H1 (cell line): ENCODE measurements at regions not wholly inside any gene's neighbourhood (a gene's known extent, or its start where the extent isn't known, plus 50 kb on each side); places are given as distances from the start of the nearest gene placed in this dataset.

ENCODE experiments used
- CTCF ChIA-PET: fragments of 300-600 bp; sonication (Branson Sonifier 250); formaldehyde crosslinking; loops from one replicate; lab custom pipeline; 2021; ENCODE audit not compliant: partially characterized antibody; lab: Charles Lee
- POLR2A ChIA-PET: fragments of 300-600 bp; sonication (Branson Sonifier 250); formaldehyde crosslinking; loops from one replicate; lab custom pipeline; 2021; ENCODE audit warnings: inconsistent platforms; ENCODE audit not compliant: partially characterized antibody; lab: Charles Lee
- DNase-seq, 2 experiments: peaks; one replicate each; pipeline versions ENCODE4 v3.0.0 to v3.0.0-alpha.2; 2010 to 2022; ENCODE audit warnings: low spot score in 2 of 2, low read depth in 1 of 2, mixed read lengths in 1 of 2
- FAIRE-seq: peaks from 2 replicates; lab custom pipeline; 2011; peaks lifted over from hg19 to GRCh38; lab: Jason Lieb, UNC
- H2AFZ ChIP-seq: 2 replicates; pipeline ENCODE4 v1.8.1; 2012; ENCODE audit warnings: low read length, inconsistent platforms
- H2AK5ac ChIP-seq: 2 replicates; pipeline ENCODE4 v1.6.1; 2013; ENCODE audit warnings: low read depth, low read length
- H2BK120ac ChIP-seq: replicated peaks from 2 replicates; pipeline ENCODE3; 2013; ENCODE audit warnings: low read depth, low read length, inconsistent platforms
- H2BK12ac ChIP-seq: 2 replicates; pipeline ENCODE4 v1.6.1; 2013; ENCODE audit warnings: low read depth, low read length
- H2BK15ac ChIP-seq: 2 replicates; pipeline ENCODE4 v1.6.1; 2013; ENCODE audit warnings: low read length
- H2BK20ac ChIP-seq: 2 replicates; pipeline ENCODE4 v1.6.1; 2013; ENCODE audit warnings: low read length
- H2BK5ac ChIP-seq: 2 replicates; pipeline ENCODE4 v1.6.1; 2013; ENCODE audit warnings: low read depth, low read length
- H3K14ac ChIP-seq: 2 replicates; pipeline ENCODE4 v1.6.1; 2013; ENCODE audit warnings: inconsistent platforms; ENCODE audit not compliant: insufficient read length
- H3K18ac ChIP-seq: 2 replicates; pipeline ENCODE4 v1.6.1; 2013; ENCODE audit warnings: low read length; ENCODE audit errors: extremely low read depth
- H3K23ac ChIP-seq: 2 replicates; pipeline ENCODE4 v1.6.1; 2013; ENCODE audit warnings: inconsistent platforms; ENCODE audit not compliant: insufficient read length
- H3K23me2 ChIP-seq: 2 replicates; pipeline ENCODE4 v1.6.1; 2013; ENCODE audit warnings: low read depth, low read length
- H3K27ac ChIP-seq: 2 replicates; pipeline ENCODE4 v1.6.1; 2011; ENCODE audit warnings: low read depth, low read length, inconsistent platforms
- H3K27me3 ChIP-seq, 4 experiments: replicated peaks in 1 of 4; 1 replicate in 1 of 4; 2 replicates in 3 of 4; pipeline versions ENCODE4 v1.6.1 to v1.8.1; 2011 to 2013; ENCODE audit warnings: low read length in 3 of 4, mild to moderate bottlenecking in 3 of 4, inconsistent platforms in 2 of 4, mixed read lengths in 2 of 4, moderate library complexity in 1 of 4; ENCODE audit not compliant: control insufficient read depth in 3 of 4, insufficient read depth in 3 of 4; ENCODE audit errors: extremely low read depth in 1 of 4
- H3K36me3 ChIP-seq, 4 experiments: 2 replicates each; pipeline versions ENCODE4 v1.6.1 to v1.8.1; 2011 to 2013; ENCODE audit warnings: mild to moderate bottlenecking in 4 of 4, low read length in 3 of 4, moderate library complexity in 2 of 4, control low read depth in 1 of 4, inconsistent platforms in 1 of 4; ENCODE audit not compliant: insufficient read depth in 4 of 4, control insufficient read depth in 2 of 4
- H3K4ac ChIP-seq: replicated peaks from 2 replicates; pipeline ENCODE3; 2013; ENCODE audit warnings: low read length, low read depth, mixed read lengths, inconsistent platforms; ENCODE audit not compliant: insufficient read length
- H3K4me1 ChIP-seq, 4 experiments: replicated peaks in 1 of 4; 1 replicate in 1 of 4; 2 replicates in 3 of 4; pipeline versions ENCODE4 v1.6.1 to v1.8.1; 2011 to 2013; ENCODE audit warnings: low read length in 3 of 4, inconsistent platforms in 2 of 4, mixed read lengths in 1 of 4; ENCODE audit not compliant: insufficient read depth in 4 of 4, control insufficient read depth in 3 of 4
- H3K4me2 ChIP-seq, 2 experiments: 2 replicates each; pipeline versions ENCODE4 v1.6.1 to v1.8.1; 2011 to 2013; ENCODE audit warnings: low read depth in 2 of 2, low read length in 2 of 2, control low read depth in 1 of 2, inconsistent platforms in 1 of 2, mild to moderate bottlenecking in 1 of 2; ENCODE audit not compliant: insufficient read depth in 1 of 2
- H3K4me3 ChIP-seq, 4 experiments: fragments of 200-600, 300-600 bp in 1 of 4; sonication (generic), shearing (Covaris generic), sonication (Bioruptor Twin) in 1 of 4; 2 replicates each; pipeline versions ENCODE4 v1.5.1 to v1.8.1; 2011 to 2016; ENCODE audit warnings: low read length in 4 of 4, low read depth in 3 of 4, control low read depth in 2 of 4, inconsistent platforms in 2 of 4, mild to moderate bottlenecking in 2 of 4, mixed read lengths in 1 of 4, moderate library complexity in 1 of 4; ENCODE audit not compliant: insufficient read depth in 2 of 4; ENCODE audit errors: extremely low read depth in 1 of 4
- H3K56ac ChIP-seq: replicated peaks from 2 replicates; pipeline ENCODE3; 2013; ENCODE audit warnings: low read depth, mild to moderate bottlenecking, mixed read lengths, low read length, inconsistent platforms; ENCODE audit not compliant: insufficient read length
- H3K79me1 ChIP-seq: 2 replicates; pipeline ENCODE4 v1.6.1; 2013; ENCODE audit warnings: low read depth, low read length, control low read depth
- H3K79me2 ChIP-seq, 2 experiments: 2 replicates each; pipeline versions ENCODE4 v1.6.1 to v1.8.1; 2012 to 2013; ENCODE audit warnings: low read length in 2 of 2, mild to moderate bottlenecking in 2 of 2, inconsistent platforms in 1 of 2; ENCODE audit not compliant: insufficient read depth in 2 of 2, control insufficient read depth in 1 of 2
- H3K9ac ChIP-seq, 4 experiments: replicated peaks in 1 of 4; 1 replicate in 1 of 4; 2 replicates in 3 of 4; pipeline versions ENCODE4 v1.6.1 to v1.8.1; 2011 to 2013; ENCODE audit warnings: low read depth in 3 of 4, low read length in 3 of 4, control low read depth in 2 of 4, mild to moderate bottlenecking in 2 of 4, moderate library complexity in 2 of 4, inconsistent platforms in 1 of 4; ENCODE audit errors: extremely low read depth in 1 of 4
- H3K9me3 ChIP-seq, 2 experiments: 2 replicates each; pipeline versions ENCODE4 v1.6.1 to v1.8.1; 2012 to 2013; ENCODE audit warnings: mild to moderate bottlenecking in 2 of 2, moderate library complexity in 2 of 2, control low read depth in 1 of 2, inconsistent platforms in 1 of 2, low read depth in 1 of 2, low read length in 1 of 2, mixed read lengths in 1 of 2; ENCODE audit not compliant: insufficient read depth in 2 of 2
- H4K20me1 ChIP-seq, 2 experiments: replicated peaks in 1 of 2; 2 replicates each; pipeline versions ENCODE3 to v1.8.1; 2011 to 2013; ENCODE audit warnings: inconsistent platforms in 2 of 2, low read length in 2 of 2, mild to moderate bottlenecking in 1 of 2; ENCODE audit not compliant: insufficient read depth in 2 of 2, control insufficient read depth in 1 of 2
- H4K5ac ChIP-seq: 2 replicates; pipeline ENCODE4 v1.6.1; 2013; ENCODE audit warnings: low read length, low read depth, mixed read lengths, inconsistent platforms; ENCODE audit not compliant: insufficient read length
- H4K8ac ChIP-seq: 2 replicates; pipeline ENCODE4 v1.8.0; 2013; ENCODE audit warnings: mild to moderate bottlenecking, moderate library complexity, low read length, inconsistent platforms; ENCODE audit not compliant: insufficient read depth; ENCODE audit errors: extremely low read depth
- H4K91ac ChIP-seq: replicated peaks from 2 replicates; pipeline ENCODE3; 2013; ENCODE audit warnings: low read length, mixed read lengths, inconsistent platforms; ENCODE audit not compliant: insufficient read length
- BACH1 ChIP-seq: IDR thresholded peaks from 2 replicates; pipeline ENCODE4 v1.6.1; 2012; ENCODE audit warnings: low read length, improper control_type of control experiment
- BRCA1 ChIP-seq: IDR thresholded peaks from 2 replicates; pipeline ENCODE4 v1.6.1; 2012; ENCODE audit warnings: low read depth, low read length, improper control_type of control experiment
- EZH2 ChIP-seq: fragments of 200-600 bp; sonication (generic); IDR thresholded peaks from 2 replicates; pipeline ENCODE4 v1.7.1; 2012; ENCODE audit warnings: low read depth, mild to moderate bottlenecking, moderate library complexity, low read length, inconsistent platforms; ENCODE audit not compliant: severe bottlenecking
- GABPA ChIP-seq: IDR thresholded peaks from 2 replicates; pipeline ENCODE4 v1.6.1; 2011; ENCODE audit warnings: mild to moderate bottlenecking, low read length, moderate library complexity, borderline replicate concordance; ENCODE audit not compliant: insufficient read depth
- GTF2F1 ChIP-seq: IDR thresholded peaks from 2 replicates; pipeline ENCODE4 v1.6.1; 2012; ENCODE audit warnings: low read depth, low read length, improper control_type of control experiment, borderline replicate concordance
- MAFK ChIP-seq: IDR thresholded peaks from 2 replicates; pipeline ENCODE4 v1.6.1; 2012; ENCODE audit warnings: low read depth, mild to moderate bottlenecking, improper control_type of control experiment, low read length
- NANOG ChIP-seq: IDR thresholded peaks from 2 replicates; pipeline ENCODE4 v1.6.1; 2011; ENCODE audit warnings: low read length, low read depth, mild to moderate bottlenecking, inconsistent platforms; ENCODE audit not compliant: insufficient read depth, poor library complexity, severe bottlenecking
- RAD21 ChIP-seq, 2 experiments: IDR thresholded peaks in 1 of 2; conservative IDR thresholded peaks in 1 of 2; 2 replicates each; pipeline ENCODE4 v1.6.1; 2011; ENCODE audit warnings: low read depth in 2 of 2, low read length in 2 of 2, improper control_type of control experiment in 1 of 2, inconsistent platforms in 1 of 2, mild to moderate bottlenecking in 1 of 2, moderate library complexity in 1 of 2
- RFX5 ChIP-seq: IDR thresholded peaks from 2 replicates; pipeline ENCODE4 v1.6.1; 2011; ENCODE audit warnings: low read depth, low read length, improper control_type of control experiment, borderline replicate concordance
- SRF ChIP-seq: IDR thresholded peaks from 2 replicates; pipeline ENCODE4 v1.6.1; 2011; ENCODE audit warnings: mild to moderate bottlenecking, low read depth, low read length, moderate library complexity
- TAF1 ChIP-seq: IDR thresholded peaks from 2 replicates; pipeline ENCODE4 v1.6.1; 2011; ENCODE audit warnings: mild to moderate bottlenecking, low read depth, low read length
- YY1 ChIP-seq: IDR thresholded peaks from 2 replicates; pipeline ENCODE4 v1.6.1; 2011; ENCODE audit warnings: low read depth, mild to moderate bottlenecking, low read length
- WGBS, 2 experiments: shearing (Covaris generic) in 1 of 2; methylation state at CpG; one replicate each; pipeline versions ENCODE4 v1.1.6 to v1.1.7; 2013 to 2015; ENCODE audit warnings: low lambda C conversion rate in 2 of 2, mixed read lengths in 2 of 2, inconsistent platforms in 1 of 2, low coverage in 1 of 2, missing lambda C conversion rate in 1 of 2; ENCODE audit not compliant: insufficient replicate concordance in 2 of 2, insufficient coverage in 1 of 2, insufficient read length in 1 of 2; ENCODE audit errors: extremely low coverage in 1 of 2, missing lambda C conversion rate in 1 of 2; 5-methylcytosine and 5-hydroxymethylcytosine counted together
- TF ChIP-seq, protein P1 (sequence below), 3 experiments: IDR thresholded peaks; 1 replicate in 2 of 3; 2 replicates in 1 of 3; pipeline versions ENCODE4 v1.5.1 to v1.6.1; 2011; ENCODE audit warnings: low read length in 3 of 3, mild to moderate bottlenecking in 3 of 3, inconsistent platforms in 2 of 3, low read depth in 1 of 3, moderate library complexity in 1 of 3; ENCODE audit not compliant: insufficient read depth in 1 of 3; ENCODE audit errors: control extremely low read depth in 1 of 3

DNA sequence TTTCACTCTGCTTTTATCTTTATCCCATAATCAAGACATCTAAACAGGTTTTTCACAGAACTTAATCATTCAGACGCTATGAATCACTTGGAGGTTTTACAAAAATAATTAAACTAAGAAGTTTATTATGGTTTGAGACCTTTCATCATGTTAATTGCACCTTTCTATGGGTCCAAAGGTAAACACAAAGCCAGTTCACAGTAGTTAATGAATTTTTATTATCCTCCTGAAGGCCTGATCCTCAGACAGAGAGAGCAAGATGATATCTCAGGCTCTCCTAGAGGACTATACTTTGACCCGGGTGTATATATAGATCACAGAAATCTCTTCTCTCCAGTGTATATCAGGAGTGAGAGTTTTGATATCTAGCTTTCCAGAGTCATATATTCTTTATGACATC lies 1044.3 kb upstream of the RAG2 start:
- Histone ChIP-seq H4K91ac (no peak overlapping the region), H3K18ac (no peak overlapping the region), H2BK15ac (no peak overlapping the region), H3K23me2 (no peaks in the 10 kb centered on the region), H3K9ac (no peak overlapping the region), H2BK20ac (no peak overlapping the region), H2BK5ac (no peak overlapping the region), H3K4me2 (no peak overlapping the region), H4K8ac (no peak overlapping the region), H3K23ac (no peak overlapping the region), H3K9me3 (no peaks in the 10 kb centered on the region), H2BK12ac (no peak overlapping the region), H3K27ac (no peak overlapping the region), H3K4ac (no peak overlapping the region), H3K79me2 (no peaks in the 10 kb centered on the region), H2AFZ (no peak overlapping the region), H2AK5ac (no peak overlapping the region), H3K36me3 (no peaks in the 10 kb centered on the region), H2BK120ac (no peak overlapping the region), H4K20me1 (no peaks in the 10 kb centered on the region), H3K79me1 (no peaks in the 10 kb centered on the region), H3K4me3 (no peak overlapping the region), H3K27me3 (no peaks in the 10 kb centered on the region), H3K4me1 (no peaks in the 10 kb centered on the region), H4K5ac (no peak overlapping the region), H3K14ac (no peak overlapping the region), H3K56ac (no peak overlapping the region)
- FAIRE-seq = no peak
- POLR2A ChIA-PET = no interaction called here
- CTCF ChIA-PET = no interaction called here
- no peak for DNase-seq
- 86% methylated on average over 2 of the region's 2 CpGs; no CpG with 5 or more reads in 1 of the 2 experiments for WGBS, 2 experiments
- TF ChIP-seq RAD21 (IDR thresholded peaks at IDR 0.05 in 1 of 2, conservative IDR thresholded peaks at IDR 0.05 in 1 of 2; ENCODE audit: low read depth in 2 of 2, low read length in 2 of 2) (no peak), EZH2 (no peak), YY1 (no peak), TAF1 (no peak), NANOG (no peak), MAFK (no peak), GABPA (no peak), SRF (no peak), BACH1 (no peak), BRCA1 (no peak), GTF2F1 (no peak), RFX5 (no peak)
- TF ChIP-seq, protein P1, sequence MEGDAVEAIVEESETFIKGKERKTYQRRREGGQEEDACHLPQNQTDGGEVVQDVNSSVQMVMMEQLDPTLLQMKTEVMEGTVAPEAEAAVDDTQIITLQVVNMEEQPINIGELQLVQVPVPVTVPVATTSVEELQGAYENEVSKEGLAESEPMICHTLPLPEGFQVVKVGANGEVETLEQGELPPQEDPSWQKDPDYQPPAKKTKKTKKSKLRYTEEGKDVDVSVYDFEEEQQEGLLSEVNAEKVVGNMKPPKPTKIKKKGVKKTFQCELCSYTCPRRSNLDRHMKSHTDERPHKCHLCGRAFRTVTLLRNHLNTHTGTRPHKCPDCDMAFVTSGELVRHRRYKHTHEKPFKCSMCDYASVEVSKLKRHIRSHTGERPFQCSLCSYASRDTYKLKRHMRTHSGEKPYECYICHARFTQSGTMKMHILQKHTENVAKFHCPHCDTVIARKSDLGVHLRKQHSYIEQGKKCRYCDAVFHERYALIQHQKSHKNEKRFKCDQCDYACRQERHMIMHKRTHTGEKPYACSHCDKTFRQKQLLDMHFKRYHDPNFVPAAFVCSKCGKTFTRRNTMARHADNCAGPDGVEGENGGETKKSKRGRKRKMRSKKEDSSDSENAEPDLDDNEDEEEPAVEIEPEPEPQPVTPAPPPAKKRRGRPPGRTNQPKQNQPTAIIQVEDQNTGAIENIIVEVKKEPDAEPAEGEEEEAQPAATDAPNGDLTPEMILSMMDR (IDR thresholded peaks at IDR 0.05; ENCODE audit: control extremely low read depth in 1 of 3, insufficient read depth in 1 of 3, low read depth in 1 of 3, low read length in 3 of 3) = no peak
